PFSK-1 (cell line): ENCODE measurements at regions not wholly inside any gene's neighbourhood (a gene's known extent, or its start where the extent isn't known, plus 50 kb on each side); places are given as distances from the start of the nearest gene placed in this dataset.

Experiments used
- FOXP2 ChIP-seq: optimal IDR thresholded peaks from 2 replicates; pipeline ENCODE3; 2011; ENCODE audit warnings: borderline replicate concordance, control low read depth, inconsistent platforms; ENCODE audit not compliant: insufficient read depth; ENCODE audit errors: extremely low read length, extremely low read depth
- POLR2AphosphoS5 ChIP-seq: IDR thresholded peaks from 2 replicates; pipeline ENCODE4 v1.6.1; 2012; ENCODE audit warnings: low read depth, mild to moderate bottlenecking, control low read depth, low read length, moderate library complexity
- REST ChIP-seq, 2 experiments: IDR thresholded peaks; 2 replicates each; pipeline versions ENCODE4 v1.6.1 to v1.8.0; 2011 to 2012; ENCODE audit warnings: low read depth in 2 of 2, low read length in 2 of 2, control low read depth in 1 of 2, inconsistent platforms in 1 of 2, mild to moderate bottlenecking in 1 of 2, moderate library complexity in 1 of 2; ENCODE audit not compliant: insufficient read depth in 1 of 2
- SIN3A ChIP-seq: IDR thresholded peaks from 2 replicates; pipeline ENCODE4 v1.6.1; 2012; ENCODE audit warnings: mild to moderate bottlenecking, low read length, moderate library complexity, borderline replicate concordance; ENCODE audit not compliant: insufficient read depth
- TAF1 ChIP-seq: IDR thresholded peaks from 2 replicates; pipeline ENCODE4 v1.6.1; 2012; ENCODE audit warnings: low read length, control low read depth, borderline replicate concordance; ENCODE audit not compliant: insufficient read depth

DNA sequence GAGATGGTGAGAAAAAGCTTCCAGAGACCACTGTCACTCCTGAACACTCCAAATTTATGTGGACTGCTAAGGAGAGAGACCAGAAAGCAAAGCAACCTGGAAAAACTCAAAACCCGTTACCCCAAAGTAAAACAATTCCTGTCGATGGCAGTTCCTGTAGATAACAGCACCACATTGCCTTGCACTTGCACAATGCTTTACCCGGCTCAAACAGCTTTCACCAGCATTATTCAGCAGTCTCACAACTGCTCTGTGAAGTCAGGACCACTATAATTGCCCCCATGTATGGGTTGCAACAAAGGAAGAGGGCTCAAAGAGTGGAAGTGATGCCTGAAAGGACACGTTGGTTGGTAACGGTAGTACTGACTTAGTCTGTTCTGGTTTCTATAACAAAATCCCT lies 234.8 kb downstream of the BCOR start:
- no peak for TF ChIP-seq SIN3A
- TF ChIP-seq FOXP2: no peak
- TF ChIP-seq POLR2AphosphoS5: no peak
- no peak for TF ChIP-seq TAF1
- no peak for TF ChIP-seq REST (IDR thresholded peaks at IDR 0.05; ENCODE audit: insufficient read depth in 1 of 2, low read depth in 2 of 2, low read length in 2 of 2)

DNA sequence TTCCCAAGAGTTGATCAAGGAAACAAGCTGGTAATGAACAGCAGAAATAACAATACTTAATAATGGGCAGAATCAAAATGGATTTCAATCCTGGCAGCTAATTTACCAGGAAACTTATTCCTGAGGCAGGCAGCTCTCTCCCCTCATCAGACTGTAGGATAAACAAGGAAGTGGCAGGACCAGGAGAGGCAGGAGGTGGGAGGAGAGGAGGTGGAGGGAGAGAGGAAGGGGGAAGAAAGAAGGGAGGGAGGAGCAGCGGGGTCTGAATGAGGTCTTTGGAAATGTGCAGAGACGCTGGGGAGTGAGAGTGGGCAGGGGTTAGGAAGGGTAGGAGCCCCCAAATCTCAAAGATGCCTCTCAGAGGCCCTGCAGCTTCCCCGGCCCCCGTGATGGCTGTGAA lies 231.5 kb downstream of the BCOR start:
- TF ChIP-seq REST (IDR thresholded peaks at IDR 0.05; ENCODE audit: insufficient read depth in 1 of 2, low read depth in 2 of 2, low read length in 2 of 2) (no peak), TAF1 (no peak), FOXP2 (no peak), POLR2AphosphoS5 (no peak)

DNA sequence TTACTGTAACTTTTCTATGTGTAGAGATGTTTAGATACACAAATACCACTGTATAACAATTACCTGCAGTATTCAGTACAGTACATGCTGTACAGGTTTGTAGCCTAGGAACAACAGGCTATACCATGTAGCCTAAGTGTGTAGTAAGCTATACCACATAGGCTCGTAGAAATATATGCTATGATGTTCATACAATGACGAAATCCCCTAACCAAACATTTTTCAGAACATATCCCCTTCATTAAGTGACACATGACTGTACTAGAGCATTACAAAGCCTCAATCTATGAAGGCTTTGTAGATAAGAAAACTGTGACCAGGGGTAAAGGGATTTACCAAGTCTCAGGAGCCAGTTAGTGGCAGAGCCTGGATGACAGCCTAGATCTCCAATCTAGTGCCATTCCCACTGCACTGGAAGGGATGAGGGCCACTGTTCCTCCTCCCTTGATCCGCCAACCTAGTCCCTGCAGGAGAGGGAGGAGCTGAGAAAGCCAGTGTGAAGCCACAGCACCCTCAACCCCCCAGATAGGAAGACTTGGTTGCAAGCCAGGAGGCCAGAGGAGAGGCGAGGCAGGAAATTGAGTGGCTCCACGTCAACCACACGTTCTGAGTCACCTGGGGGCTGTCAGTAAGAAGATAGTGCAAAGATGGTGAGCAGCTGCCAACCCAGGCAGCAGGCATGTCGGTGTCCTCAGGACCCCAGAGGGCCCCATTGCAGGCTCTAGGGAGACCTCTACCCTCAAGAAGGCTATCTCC lies 227.7 kb downstream of the BCOR start:
- TF ChIP-seq TAF1: no peak
- no peak for TF ChIP-seq REST (IDR thresholded peaks at IDR 0.05; ENCODE audit: insufficient read depth in 1 of 2, low read depth in 2 of 2, low read length in 2 of 2)
- TF ChIP-seq SIN3A: no peak
- TF ChIP-seq FOXP2: no peak
- TF ChIP-seq POLR2AphosphoS5: no peak

GRCh38 chrX:39871648-39872047 lies 226.1 kb downstream of the BCOR start:
- TF ChIP-seq REST (IDR thresholded peaks at IDR 0.05; ENCODE audit: insufficient read depth in 1 of 2, low read depth in 2 of 2, low read length in 2 of 2) (no peak), FOXP2 (no peak), TAF1 (no peak), POLR2AphosphoS5 (no peak), SIN3A (no peak)
